ENCODE measurements at regions not wholly inside any gene's neighbourhood (a gene's known extent, or its start where the extent isn't known, plus 50 kb on each side); places are given as distances from the start of the nearest gene placed in this dataset.

GRCh38 chrX:150196285-150196684, 166.8 kb upstream of the MAMLD1 start:
- no peaks in the 10 kb centered on the region for H3K23me2 ChIP-seq (ENCODE audit: insufficient read length, low read depth, low read length, poor library complexity, severe bottlenecking)
- no peak overlapping the region for H3K14ac ChIP-seq (ENCODE audit: insufficient read depth, low read length)
- H4K8ac ChIP-seq (replicated peaks; ENCODE audit: insufficient read length, low read depth, low read length) = no peak overlapping the region
- H2AFZ ChIP-seq (ENCODE audit: low read length) = no peak overlapping the region
- peaks cover 26% of the 10 kb centered on the region for H3K9me3 ChIP-seq (ENCODE audit: control insufficient read depth, low read depth, low read length)
- Mint-ChIP-seq H3K9me3 (peaks cover 70 to 78% of the 10 kb centered on the region in 2 experiments), H3K36me3 (ENCODE audit: insufficient read depth in 1 of 3, low read depth in 3 of 3) (peaks cover 4 to 9% (median 9%) of the 10 kb centered on the region in 3 experiments; a peak in 5 of 7 replicates), H3K4me1 (peaks cover 5 to 7% of the 10 kb centered on the region in 2 experiments), H3K4me3 (no peak overlapping the region), H3K27ac (no peak overlapping the region; a peak in 1 of 7 replicates), H3K27me3 (ENCODE audit: low read depth) (peaks cover 22% of the 10 kb centered on the region)
- no peaks in the 10 kb centered on the region for H4K20me1 ChIP-seq (ENCODE audit: control insufficient read depth, insufficient read depth, insufficient read length)
- no peak overlapping the region for H3K27ac ChIP-seq (ENCODE audit: insufficient read length, low read depth, low read length)
- no peak overlapping the region for H3K4ac ChIP-seq (ENCODE audit: low read depth, low read length)
- H3K9ac ChIP-seq (ENCODE audit: extremely low read depth, insufficient read length, low read length) = no peak overlapping the region
- H4K91ac ChIP-seq (ENCODE audit: insufficient read length, low read depth, low read length) = no peak overlapping the region
- H3K23ac ChIP-seq (ENCODE audit: insufficient read length, low read depth, low read length) = no peak overlapping the region
- no CpG with 5 or more reads among the region's 3 CpGs for WGBS (ENCODE audit: extremely low coverage, insufficient read length, low lambda C conversion rate)
- no peak overlapping the region for H3K4me2 ChIP-seq (ENCODE audit: insufficient read depth, insufficient read length, low read length)
- H2BK12ac ChIP-seq (ENCODE audit: insufficient read length, low read depth, low read length) = no peak overlapping the region
- DNase-seq = peak; percentile 48
- H3K79me2 ChIP-seq (ENCODE audit: insufficient read depth, low read length) = no peaks in the 10 kb centered on the region
- no peak overlapping the region for H3T11ph ChIP-seq (ENCODE audit: low read length)
- no peaks in the 10 kb centered on the region for H3K4me1 ChIP-seq (ENCODE audit: insufficient read depth, low read length)
- H2BK120ac ChIP-seq (ENCODE audit: low read depth, low read length, poor library complexity, severe bottlenecking) = no peak overlapping the region
- H2BK20ac ChIP-seq (ENCODE audit: low read depth, low read length, poor library complexity, severe bottlenecking) = no peak overlapping the region
- no peak overlapping the region for H2BK5ac ChIP-seq (ENCODE audit: insufficient read length, low read length)
- H2BK15ac ChIP-seq (ENCODE audit: low read depth, low read length) = no peak overlapping the region
- H3K27me3 ChIP-seq (ENCODE audit: insufficient read depth, low read length) = no peaks in the 10 kb centered on the region
- no peak overlapping the region for H3K18ac ChIP-seq (ENCODE audit: insufficient read length, low read depth, low read length)
- no peak for TF ChIP-seq CTCF (conservative IDR thresholded peaks at IDR 0.05)
- no peak overlapping the region for H3K56ac ChIP-seq (ENCODE audit: insufficient read length, low read depth, low read length)
- H3K79me1 ChIP-seq (ENCODE audit: insufficient read depth, low read depth, low read length, poor library complexity, severe bottlenecking) = no peaks in the 10 kb centered on the region
- no peak overlapping the region for H4K5ac ChIP-seq (ENCODE audit: insufficient read length, low read depth, low read length)
- H2AK5ac ChIP-seq (ENCODE audit: insufficient read length, low read length) = no peak overlapping the region
